Activated B cell treated with CpG ODN at 0.5 μM for 24 hours (primary cell): ENCODE measurements at regions not wholly inside any gene's neighbourhood (a gene's known extent, or its start where the extent isn't known, plus 50 kb on each side); places are given as distances from the start of the nearest gene placed in this dataset.

Experiments used
- ATAC-seq: fragments of 200-7000 bp; cut with Tn5 transposase; one replicate; pipeline ENCODE4 v1.10.0; 2021; ENCODE audit warnings: low read depth, mild to moderate bottlenecking, moderate library complexity
- CTCF ChIA-PET: fragments of 350-600 bp; sonication (Branson Sonifier 250); formaldehyde crosslinking; loops from one replicate; lab custom pipeline; 2021; ENCODE audit warnings: antibody characterized with exemption; lab: Charles Lee
- POLR2A ChIA-PET: fragments of 350-600 bp; sonication (Branson Sonifier 250); formaldehyde crosslinking; loops from one replicate; lab custom pipeline; 2021; ENCODE audit warnings: antibody characterized with exemption; lab: Charles Lee
- DNase-seq: peaks from one replicate; pipeline ENCODE4 v3.0.0; 2022
- H3K27ac Mint-ChIP-seq: one replicate; pipeline ENCODE4 v1.8.0; 2020; ENCODE audit warnings: mixed read lengths
- H3K27me3 Mint-ChIP-seq: one replicate; pipeline ENCODE4 v1.8.0; 2021; ENCODE audit warnings: mixed read lengths
- H3K36me3 Mint-ChIP-seq: one replicate; pipeline ENCODE4 v1.8.0; 2021; ENCODE audit warnings: low read depth, mixed read lengths
- H3K4me1 Mint-ChIP-seq: one replicate; pipeline ENCODE4 v1.8.0; 2021; ENCODE audit warnings: mixed read lengths
- H3K4me3 Mint-ChIP-seq: one replicate; pipeline ENCODE4 v1.8.0; 2020; ENCODE audit warnings: mild to moderate bottlenecking, mixed read lengths
- H3K9me3 Mint-ChIP-seq: one replicate; pipeline ENCODE4 v1.8.0; 2020; ENCODE audit warnings: mixed read lengths
- intact Hi-C: fragments of 100-400 bp; cut with micrococcal nuclease; formaldehyde crosslinking; loops from one replicate; pipeline ENCODE4 v1.15.1; 2024
- TF ChIP-seq, protein P1 (sequence below): fragments of 200-600 bp; IDR thresholded peaks from one replicate; pipeline ENCODE4 v1.8.0; 2022; ENCODE audit warnings: antibody characterized with exemption, mild to moderate bottlenecking

GRCh38 chr7:22055226-22055625, 109.5 kb upstream of the CDCA7L start:
- POLR2A ChIA-PET = no interaction called here
- Mint-ChIP-seq H3K4me3 (no peak overlapping the region), H3K27me3 (peaks cover 22% of the 10 kb centered on the region), H3K4me1 (no peaks in the 10 kb centered on the region), H3K9me3 (no peaks in the 10 kb centered on the region), H3K27ac (no peak overlapping the region), H3K36me3 (no peaks in the 10 kb centered on the region)
- intact Hi-C loops = no loop called here
- DNase-seq = no peak
- ATAC-seq = no peak
- TF ChIP-seq, protein P1, sequence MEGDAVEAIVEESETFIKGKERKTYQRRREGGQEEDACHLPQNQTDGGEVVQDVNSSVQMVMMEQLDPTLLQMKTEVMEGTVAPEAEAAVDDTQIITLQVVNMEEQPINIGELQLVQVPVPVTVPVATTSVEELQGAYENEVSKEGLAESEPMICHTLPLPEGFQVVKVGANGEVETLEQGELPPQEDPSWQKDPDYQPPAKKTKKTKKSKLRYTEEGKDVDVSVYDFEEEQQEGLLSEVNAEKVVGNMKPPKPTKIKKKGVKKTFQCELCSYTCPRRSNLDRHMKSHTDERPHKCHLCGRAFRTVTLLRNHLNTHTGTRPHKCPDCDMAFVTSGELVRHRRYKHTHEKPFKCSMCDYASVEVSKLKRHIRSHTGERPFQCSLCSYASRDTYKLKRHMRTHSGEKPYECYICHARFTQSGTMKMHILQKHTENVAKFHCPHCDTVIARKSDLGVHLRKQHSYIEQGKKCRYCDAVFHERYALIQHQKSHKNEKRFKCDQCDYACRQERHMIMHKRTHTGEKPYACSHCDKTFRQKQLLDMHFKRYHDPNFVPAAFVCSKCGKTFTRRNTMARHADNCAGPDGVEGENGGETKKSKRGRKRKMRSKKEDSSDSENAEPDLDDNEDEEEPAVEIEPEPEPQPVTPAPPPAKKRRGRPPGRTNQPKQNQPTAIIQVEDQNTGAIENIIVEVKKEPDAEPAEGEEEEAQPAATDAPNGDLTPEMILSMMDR = no peak
- CTCF ChIA-PET = no interaction called here

- TF ChIP-seq, protein P1 = no peak
- no peak overlapping the region for H3K4me3 Mint-ChIP-seq
- intact Hi-C loops = no loop called here
- DNase-seq (no peak), ATAC-seq (no peak)
- ChIA-PET POLR2A (no interaction called here), CTCF (no interaction called here)
- H3K27ac Mint-ChIP-seq = no peak overlapping the region
- H3K36me3 Mint-ChIP-seq = no peaks in the 10 kb centered on the region
- peaks cover 28% of the 10 kb centered on the region for H3K27me3 Mint-ChIP-seq
- no peaks in the 10 kb centered on the region for H3K9me3 Mint-ChIP-seq
- H3K4me1 Mint-ChIP-seq = no peaks in the 10 kb centered on the region
Measured at GRCh38 chr7:22052674-22053365, 107.1 kb upstream of the CDCA7L start.

GRCh38 chr7:22051886-22052673, 106.4 kb upstream of the CDCA7L start:
- Mint-ChIP-seq H3K9me3 (no peaks in the 10 kb centered on the region), H3K36me3 (no peaks in the 10 kb centered on the region), H3K4me3 (no peak overlapping the region), H3K4me1 (no peaks in the 10 kb centered on the region), H3K27me3 (peaks cover 29% of the 10 kb centered on the region), H3K27ac (no peak overlapping the region)
- ChIA-PET POLR2A (interaction anchor here (0.5 to 0.6 kb wide), 2 partner anchors 184 to 722 kb away, joined by 3 to 4 read pairs; no protein-coding TSS in a partner anchor), CTCF (no interaction called here)
- TF ChIP-seq, protein P1 = no peak
- DNase-seq = no peak
- intact Hi-C loops = no loop called here
- ATAC-seq = no peak

DNA sequence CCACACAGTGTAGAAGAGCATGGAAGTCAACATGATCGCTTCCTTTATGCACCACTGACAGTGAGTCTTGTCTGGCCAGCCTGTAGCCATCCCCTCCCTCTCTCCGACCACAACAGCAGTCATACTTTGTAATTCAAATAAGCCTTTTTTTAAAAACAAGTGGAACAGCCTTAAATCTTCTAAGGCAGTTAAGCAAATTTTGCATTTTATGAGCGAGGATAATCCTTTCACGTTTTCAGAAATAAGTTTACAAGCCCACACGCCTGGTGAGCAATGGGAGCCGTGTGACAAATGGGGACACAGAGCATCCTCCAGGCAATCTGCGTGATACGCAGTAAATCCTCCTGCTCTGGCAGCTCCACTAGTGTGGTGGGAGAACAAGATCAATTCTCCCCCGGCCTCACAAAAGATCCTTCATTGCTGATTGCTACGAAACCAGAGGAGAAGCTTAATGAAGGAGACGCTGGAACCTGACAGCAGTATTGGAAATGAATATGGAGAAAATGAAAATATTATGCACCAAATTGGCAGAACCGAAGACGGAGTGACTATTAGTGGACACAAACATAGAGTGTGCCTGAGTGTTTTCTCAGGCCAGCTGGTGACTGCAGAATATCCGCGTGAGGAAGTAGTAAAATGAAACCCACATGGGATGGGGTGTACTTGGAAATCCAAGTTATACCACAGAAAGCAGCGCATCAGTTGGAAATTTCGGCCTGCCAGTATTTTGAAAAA, 104.2 kb upstream of the CDCA7L start:
- Mint-ChIP-seq H3K9me3 (no peaks in the 10 kb centered on the region), H3K27ac (no peak overlapping the region), H3K4me3 (no peak overlapping the region), H3K27me3 (peaks cover 26% of the 10 kb centered on the region), H3K36me3 (no peaks in the 10 kb centered on the region), H3K4me1 (no peaks in the 10 kb centered on the region)
- ATAC-seq (no peak), DNase-seq (no peak)
- ChIA-PET POLR2A (no interaction called here), CTCF (no interaction called here)
- intact Hi-C loops = no loop called here
- TF ChIP-seq, protein P1 = no peak

- Mint-ChIP-seq H3K27me3 (peaks cover 11% of the 10 kb centered on the region), H3K36me3 (no peaks in the 10 kb centered on the region), H3K4me1 (no peaks in the 10 kb centered on the region), H3K9me3 (no peaks in the 10 kb centered on the region), H3K4me3 (no peak overlapping the region), H3K27ac (no peak overlapping the region)
- DNase-seq (no peak), ATAC-seq (no peak)
- TF ChIP-seq, protein P1 = no peak
- ChIA-PET CTCF (no interaction called here), POLR2A (no interaction called here)
- intact Hi-C loops = no loop called here
Measured at GRCh38 chr7:22043367-22043766, 97.7 kb upstream of the CDCA7L start.
